ENCODE measurements at regions not wholly inside any gene's neighbourhood (a gene's known extent, or its start where the extent isn't known, plus 50 kb on each side); places are given as distances from the start of the nearest gene placed in this dataset.
"Not testable (repeated sequence)": the region's sequence is repeated elsewhere in the genome, so short reads cannot be mapped to it uniquely, and the experiment has no call there.

- no peak for DNase-seq
Measured at GRCh38 chr7:46784732-46785131, 797.2 kb downstream of the TNS3 start.

- no peak for DNase-seq
Measured at GRCh38 chr7:46781901-46782439, 799.9 kb downstream of the TNS3 start.

- no peak for DNase-seq
Measured at GRCh38 chr7:46776790-46777189, 805.1 kb downstream of the TNS3 start.

GRCh38 chr7:46775776-46776175 lies 806.1 kb downstream of the TNS3 start:
- no peak for DNase-seq

- DNase-seq: no peak
Measured at GRCh38 chr7:46775020-46775419, 806.9 kb downstream of the TNS3 start.

GRCh38 chr7:46774515-46774914 lies 807.4 kb downstream of the TNS3 start:
- no peak for DNase-seq

- DNase-seq: no peak
Measured at GRCh38 chr7:46772776-46773175, 809.1 kb downstream of the TNS3 start.

- no peak for DNase-seq
Measured at GRCh38 chr7:46767071-46767470, 814.8 kb downstream of the TNS3 start.

GRCh38 chr7:46764100-46764936 lies 817.6 kb downstream of the TNS3 start:
- no peak for DNase-seq

GRCh38 chr7:46763344-46763743 lies 818.6 kb downstream of the TNS3 start:
- no peak for DNase-seq

- no peak for DNase-seq
Measured at GRCh38 chr7:46759711-46760480, 822.0 kb downstream of the TNS3 start.

- no peak for DNase-seq
Measured at GRCh38 chr7:46756996-46757395, 824.9 kb downstream of the TNS3 start.

- no peak for DNase-seq
Measured at GRCh38 chr7:46756256-46756655, 825.7 kb downstream of the TNS3 start.

- no peak for DNase-seq
Measured at GRCh38 chr7:46755120-46756034, 826.5 kb downstream of the TNS3 start.

- DNase-seq: no peak
Measured at GRCh38 chr7:46754140-46754720, 827.7 kb downstream of the TNS3 start.

- DNase-seq: no peak
Measured at GRCh38 chr7:46753662-46754061, 828.2 kb downstream of the TNS3 start.

- no peak for DNase-seq
Measured at GRCh38 chr7:46752881-46753366, 829.0 kb downstream of the TNS3 start.

GRCh38 chr7:46751927-46752723 lies 829.8 kb downstream of the TNS3 start:
- not testable (repeated sequence) for DNase-seq

- DNase-seq: no peak
Measured at GRCh38 chr7:46751471-46751870, 830.4 kb upstream of the IGFBP3 start.

GRCh38 chr7:46750321-46750865 lies 829.3 kb upstream of the IGFBP3 start:
- no peak for DNase-seq

Measured in retina (tissue), 1 donor.